GM19023 (cell line): ENCODE measurements at regions not wholly inside any gene's neighbourhood (a gene's known extent, or its start where the extent isn't known, plus 50 kb on each side); places are given as distances from the start of the nearest gene placed in this dataset.

Experiments
- ATAC-seq: cut with Tn5 transposase; IDR thresholded peaks from one replicate; pipeline ENCODE4 v1.9.1; 2021; ENCODE audit warnings: mild to moderate bottlenecking, moderate library complexity; ENCODE audit not compliant: unreplicated experiment

- ATAC-seq = no peak
Observed at GRCh38 chr3:72698154-72698917, 149.9 kb downstream of the SHQ1 start.

GRCh38 chr3:72697717-72698116 lies 150.5 kb downstream of the SHQ1 start:
- no peak for ATAC-seq

- no peak for ATAC-seq
Observed at GRCh38 chr3:72696815-72697214, 151.4 kb downstream of the SHQ1 start.

GRCh38 chr3:72694398-72694797 lies 153.8 kb downstream of the SHQ1 start:
- no peak for ATAC-seq

- ATAC-seq = no peak
Observed at GRCh38 chr3:72692990-72693389, 155.3 kb downstream of the SHQ1 start.

GRCh38 chr3:72690629-72691028 lies 157.6 kb downstream of the SHQ1 start:
- no peak for ATAC-seq

GRCh38 chr3:72682936-72683452 lies 165.3 kb downstream of the SHQ1 start:
- ATAC-seq = peak; percentile 54

GRCh38 chr3:72681598-72681997 lies 166.6 kb downstream of the SHQ1 start:
- no peak for ATAC-seq

GRCh38 chr3:72680766-72681165 lies 167.5 kb downstream of the SHQ1 start:
- ATAC-seq = no peak

GRCh38 chr3:72679540-72680198 lies 168.6 kb downstream of the SHQ1 start:
- ATAC-seq = no peak

GRCh38 chr3:72678867-72679266 lies 169.4 kb downstream of the SHQ1 start:
- no peak for ATAC-seq

- no peak for ATAC-seq
Observed at GRCh38 chr3:72678380-72678779, 169.9 kb downstream of the SHQ1 start.

GRCh38 chr3:72675243-72675642 lies 173.0 kb downstream of the SHQ1 start:
- no peak for ATAC-seq

- ATAC-seq = no peak
Observed at GRCh38 chr3:72673011-72673771, 175.1 kb downstream of the SHQ1 start.

GRCh38 chr3:72669224-72669623 lies 179.0 kb downstream of the SHQ1 start:
- ATAC-seq = no peak

GRCh38 chr3:72666447-72666755 lies 181.8 kb downstream of the SHQ1 start:
- no peak for ATAC-seq

- no peak for ATAC-seq
Observed at GRCh38 chr3:72665701-72666446, 182.4 kb downstream of the SHQ1 start.

GRCh38 chr3:72665103-72665502 lies 183.1 kb downstream of the SHQ1 start:
- ATAC-seq = no peak

- ATAC-seq = no peak
Observed at GRCh38 chr3:72664184-72664975, 183.9 kb downstream of the SHQ1 start.

- ATAC-seq = no peak
Observed at GRCh38 chr3:72663429-72663828, 184.8 kb downstream of the SHQ1 start.
